Activated CD8-positive, alpha-beta memory T cell treated with anti-CD3 and anti-CD28 coated beads for 4 hours (primary cell): ENCODE measurements at regions not wholly inside any gene's neighbourhood (a gene's known extent, or its start where the extent isn't known, plus 50 kb on each side); places are given as distances from the start of the nearest gene placed in this dataset.

Source experiments
- DNase-seq, 2 donors: peaks; one replicate each; pipeline ENCODE4 v3.0.0-alpha.2; 2020; ENCODE audit warnings: low read depth in 2 of 2

DNA sequence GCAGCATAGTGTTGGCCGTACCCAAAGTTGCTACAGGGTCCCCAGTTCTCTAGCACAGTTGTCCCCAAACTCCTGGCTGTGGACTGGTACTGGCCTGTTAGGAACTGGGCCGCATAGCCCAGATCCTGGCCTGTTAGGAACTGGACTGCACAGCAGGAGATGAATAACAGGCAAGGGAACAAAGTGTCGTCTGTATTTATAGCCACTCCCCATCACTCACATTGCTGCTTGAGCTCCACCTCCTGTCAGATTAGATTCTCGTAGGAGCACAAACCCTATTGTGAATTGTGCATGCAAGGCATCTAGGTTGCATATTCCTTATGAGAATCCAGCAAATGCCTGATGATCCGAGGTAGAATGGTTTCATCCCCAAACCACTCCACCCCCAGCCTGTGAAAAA lies 604.0 kb upstream of the LMCD1 start:
- no peak for DNase-seq

DNA sequence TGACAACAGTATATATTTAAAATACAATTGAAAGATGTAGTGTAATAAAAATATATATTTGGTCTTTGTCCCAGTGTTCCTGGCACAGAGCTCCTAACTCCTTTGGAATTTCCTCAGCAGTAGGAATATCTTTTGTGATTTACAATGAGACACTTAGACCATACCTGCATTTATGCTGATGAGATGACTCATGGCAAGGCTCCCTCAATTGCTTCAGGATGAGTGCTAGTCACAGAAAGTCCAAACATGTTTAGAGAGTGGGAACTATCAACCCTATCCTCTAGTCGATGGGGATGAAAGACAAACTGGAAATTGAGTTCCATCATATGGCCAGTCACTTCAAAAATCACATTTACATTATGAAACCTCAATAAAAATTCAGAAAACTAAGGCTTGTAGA lies 588.3 kb upstream of the LMCD1 start:
- DNase-seq: no peak

DNA sequence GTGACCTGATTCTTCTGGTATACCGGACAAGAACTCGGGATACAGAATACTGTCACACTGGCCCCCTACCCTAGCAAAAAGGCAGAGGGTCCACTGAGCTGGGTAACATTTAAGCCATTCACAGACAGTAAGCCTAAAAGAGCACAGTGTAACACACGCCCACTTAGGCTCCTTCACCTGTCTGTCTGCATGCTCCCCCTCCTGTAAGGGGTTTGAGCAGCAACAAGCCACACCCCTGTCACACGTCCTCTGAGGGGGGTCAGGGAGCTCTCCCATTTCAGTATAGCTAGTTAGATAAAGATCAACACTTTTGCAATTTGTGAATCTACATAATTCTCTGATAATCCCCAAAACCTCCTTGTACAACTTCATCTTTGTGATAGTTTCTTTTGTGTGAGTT lies 586.3 kb upstream of the LMCD1 start:
- no peak for DNase-seq

DNA sequence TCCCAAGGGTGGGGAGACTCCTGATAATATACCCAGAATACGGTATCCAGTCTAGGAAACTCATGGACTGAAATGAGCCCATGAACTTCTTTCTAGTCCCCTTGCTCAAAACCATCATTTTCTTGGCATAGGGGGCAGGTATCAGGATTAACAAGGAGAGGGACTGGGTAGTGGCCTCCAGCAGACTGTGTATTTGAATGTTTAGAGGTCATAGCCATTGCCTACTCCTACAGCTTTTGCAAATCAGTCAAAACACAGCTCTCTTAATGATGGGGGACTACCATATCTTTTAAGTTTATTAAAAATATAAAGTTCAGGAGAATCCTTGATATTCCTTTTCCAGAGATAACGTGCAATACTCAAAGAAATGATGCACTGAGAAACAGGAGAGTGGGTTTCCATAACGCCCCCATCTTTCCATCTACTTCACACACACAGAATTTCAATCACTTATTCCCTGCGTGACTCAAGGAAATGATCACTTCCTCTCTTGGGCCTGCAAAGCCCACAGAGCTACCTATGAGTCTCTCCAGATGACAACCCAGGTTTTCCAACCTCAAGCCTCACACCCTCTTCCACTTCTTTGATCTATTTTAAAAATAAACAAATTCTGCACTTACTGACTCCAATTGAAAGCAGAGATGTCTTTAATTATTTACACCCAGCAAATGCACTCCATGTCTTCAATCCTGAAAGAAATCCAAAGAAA lies 584.0 kb upstream of the LMCD1 start:
- DNase-seq: peak in 1 of 2 donors; percentile 7

DNA sequence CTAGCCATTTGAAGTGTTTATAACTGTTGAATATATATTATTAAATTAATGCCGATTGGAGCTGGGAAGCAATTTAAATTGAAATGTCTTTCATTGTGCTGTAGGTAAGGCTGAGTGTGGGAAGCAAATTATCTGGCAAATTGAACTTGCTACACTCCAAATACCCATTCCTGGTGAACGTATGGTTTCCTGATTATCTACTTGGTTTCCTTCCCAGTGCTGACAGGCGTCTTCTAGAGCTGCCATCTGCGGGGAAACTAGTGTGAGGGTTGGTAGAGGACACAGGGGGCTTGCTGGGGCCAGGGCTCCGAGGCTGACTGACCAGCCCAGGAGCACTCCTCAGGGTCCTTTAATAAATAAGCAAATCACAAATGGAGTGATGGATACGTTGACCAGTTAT lies 581.4 kb upstream of the LMCD1 start:
- DNase-seq: no peak

DNA sequence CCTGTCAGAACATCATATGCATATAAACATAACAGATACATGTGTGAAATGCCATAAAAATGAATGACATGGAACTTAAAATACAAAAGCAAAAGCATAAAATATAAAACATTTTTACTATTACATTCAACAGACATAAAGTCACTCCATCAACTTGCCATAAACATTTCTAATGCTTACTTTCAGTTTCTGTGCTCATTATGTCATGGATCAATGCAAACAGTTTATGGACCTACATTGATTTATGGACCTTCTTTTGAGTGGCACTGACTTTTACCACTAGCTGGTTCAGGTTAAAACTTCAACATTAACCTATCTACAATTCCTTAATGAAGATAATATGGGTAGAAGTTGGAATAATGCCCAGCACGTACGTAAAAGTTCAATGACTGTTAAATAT lies 577.4 kb upstream of the LMCD1 start:
- DNase-seq: no peak

DNA sequence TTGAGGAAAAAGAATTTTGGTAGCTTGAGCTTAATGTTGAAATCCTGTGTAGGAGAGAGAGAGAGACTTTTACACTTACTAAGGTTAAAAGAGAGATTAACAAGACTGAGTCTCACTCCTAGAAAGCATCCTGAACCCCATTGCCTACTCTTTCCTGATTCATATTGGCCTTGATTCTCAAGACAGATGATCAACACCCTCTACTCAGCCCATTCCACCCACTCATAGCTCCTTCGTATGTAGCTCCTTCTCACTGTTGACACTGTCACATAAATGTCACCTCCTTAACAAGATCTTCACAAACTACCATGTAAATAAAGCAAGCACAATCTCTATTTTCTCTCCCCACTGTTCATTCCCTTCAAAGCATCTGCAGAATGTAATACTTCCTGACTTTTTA lies 574.6 kb upstream of the LMCD1 start:
- no peak for DNase-seq

DNA sequence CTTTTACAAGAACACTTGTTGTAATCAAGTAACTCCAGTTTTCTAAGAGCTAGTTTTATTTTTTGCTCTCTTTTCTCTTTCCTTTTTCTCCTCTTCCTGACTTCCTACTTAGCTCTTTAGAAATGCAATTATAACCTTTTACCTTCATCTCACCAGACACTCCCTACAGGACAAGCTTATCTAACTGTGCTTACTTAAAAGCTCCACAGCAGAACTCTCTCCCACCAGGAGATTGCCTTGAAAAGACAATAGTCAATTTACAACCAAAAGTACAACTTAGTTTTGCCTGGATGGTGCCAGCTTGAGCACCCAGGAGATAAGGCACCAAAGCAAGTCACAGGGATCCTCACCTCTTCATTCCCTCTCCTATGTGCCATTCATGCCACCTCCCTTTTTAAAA lies 573.8 kb upstream of the LMCD1 start:
- no peak for DNase-seq

DNA sequence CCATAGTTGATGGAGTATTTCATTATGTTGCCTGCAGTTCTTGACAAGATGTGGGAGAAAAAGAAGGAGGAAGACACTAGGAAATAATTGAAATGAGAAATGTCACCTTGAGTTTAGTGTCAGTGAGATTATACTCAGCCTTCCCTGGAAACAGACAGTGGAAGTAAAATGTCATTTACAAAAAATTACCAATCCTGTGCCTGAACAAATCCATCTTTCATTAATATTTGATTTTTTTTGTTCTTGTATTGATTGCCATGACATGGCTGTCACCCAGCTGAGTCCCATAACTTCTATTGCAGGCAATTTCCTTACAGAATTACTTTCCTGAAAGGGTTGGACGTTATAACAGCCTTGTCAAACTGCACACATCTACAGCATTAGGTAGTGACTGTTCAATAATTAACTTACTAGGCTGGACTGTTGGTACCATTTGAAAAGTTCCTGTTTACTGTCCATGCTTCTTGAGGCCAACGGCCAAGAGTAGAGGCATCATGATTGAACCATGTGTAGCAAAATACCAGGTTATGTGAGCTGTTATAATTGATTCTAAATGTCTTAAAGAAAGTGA lies 572.2 kb upstream of the LMCD1 start:
- no peak for DNase-seq

DNA sequence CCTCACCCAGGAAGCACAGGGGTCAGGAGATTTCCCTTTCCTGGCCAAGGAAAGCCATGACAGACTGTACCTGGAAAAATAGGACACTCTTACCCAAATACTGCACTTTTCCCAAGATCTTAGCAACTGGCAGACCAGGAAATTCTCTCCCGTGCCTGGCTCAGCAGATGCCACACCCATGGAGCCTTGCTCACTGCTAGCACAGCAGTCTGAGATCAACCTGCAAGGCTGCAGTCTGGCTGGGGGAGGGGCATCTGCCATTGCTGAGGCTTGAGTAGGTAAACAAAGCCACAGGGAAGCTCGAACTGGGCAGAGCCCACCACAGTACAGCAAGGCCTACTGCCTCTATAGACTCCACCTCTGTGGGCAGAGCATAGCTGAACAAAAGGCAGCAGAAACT lies 567.3 kb upstream of the LMCD1 start:
- no peak for DNase-seq

DNA sequence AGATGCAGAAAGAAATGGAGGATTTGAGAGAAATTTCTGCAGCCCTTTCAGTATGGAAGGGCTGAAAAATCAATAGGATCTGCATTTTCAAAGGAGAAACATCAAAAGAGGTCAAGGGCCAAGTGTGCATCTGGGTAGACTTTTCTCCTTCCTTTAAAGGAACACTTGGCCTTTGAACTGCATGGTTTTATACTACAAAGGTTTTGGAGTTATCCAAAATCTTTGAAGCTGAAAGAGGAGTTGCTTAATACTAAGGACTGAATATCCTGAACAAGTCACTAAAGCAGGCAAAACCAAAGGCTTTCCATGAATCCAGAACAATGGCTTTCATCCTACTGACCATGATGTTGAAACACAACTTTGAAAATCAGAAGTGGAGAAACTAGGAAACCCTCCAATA lies 553.7 kb upstream of the LMCD1 start:
- DNase-seq: no peak

DNA sequence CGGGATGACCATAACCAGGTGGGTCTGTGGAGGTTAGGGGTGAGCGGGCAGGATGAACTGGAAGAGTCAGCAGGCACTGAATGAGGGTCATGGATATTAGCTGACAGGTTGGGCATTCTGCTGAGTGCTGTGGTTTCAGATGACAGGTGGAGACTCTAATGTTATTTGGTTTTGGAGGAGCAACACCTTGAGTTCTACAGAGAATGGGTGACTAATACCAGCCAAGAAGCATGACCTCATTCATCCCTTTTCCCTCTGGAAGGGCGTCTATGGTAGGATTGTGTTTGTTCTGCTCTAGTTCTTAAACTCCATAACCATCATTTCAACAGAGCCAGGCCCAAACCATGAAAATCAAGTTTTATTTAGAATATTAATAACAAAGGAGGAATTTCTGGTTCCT lies 550.7 kb upstream of the LMCD1 start:
- DNase-seq: no peak

DNA sequence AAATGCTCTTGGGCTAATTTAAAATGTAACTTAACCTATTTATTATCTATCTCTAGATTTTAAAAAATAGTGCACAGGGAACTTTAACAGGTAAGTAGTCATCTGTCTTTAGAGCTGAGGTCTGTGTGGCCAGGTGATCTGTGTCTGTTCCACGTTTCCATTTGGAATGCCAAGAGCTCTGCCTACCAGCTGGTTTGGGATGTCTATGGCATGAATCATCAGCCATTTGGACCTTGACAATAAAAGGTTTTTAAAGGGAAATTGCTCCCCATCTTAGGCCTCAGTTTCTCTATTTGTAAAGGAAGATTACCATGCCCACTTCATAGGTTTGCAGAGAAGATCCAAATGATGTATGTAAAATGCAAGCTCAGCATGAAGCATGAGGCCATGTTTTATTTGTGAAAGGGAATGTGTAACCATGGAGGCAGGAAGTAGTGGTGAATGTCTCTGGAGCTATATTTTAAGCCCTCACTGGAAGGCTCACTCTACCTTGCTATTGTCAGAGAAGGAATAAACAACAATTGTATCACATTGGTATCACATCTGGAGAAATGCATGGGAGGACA lies 548.1 kb upstream of the LMCD1 start:
- no peak for DNase-seq

DNA sequence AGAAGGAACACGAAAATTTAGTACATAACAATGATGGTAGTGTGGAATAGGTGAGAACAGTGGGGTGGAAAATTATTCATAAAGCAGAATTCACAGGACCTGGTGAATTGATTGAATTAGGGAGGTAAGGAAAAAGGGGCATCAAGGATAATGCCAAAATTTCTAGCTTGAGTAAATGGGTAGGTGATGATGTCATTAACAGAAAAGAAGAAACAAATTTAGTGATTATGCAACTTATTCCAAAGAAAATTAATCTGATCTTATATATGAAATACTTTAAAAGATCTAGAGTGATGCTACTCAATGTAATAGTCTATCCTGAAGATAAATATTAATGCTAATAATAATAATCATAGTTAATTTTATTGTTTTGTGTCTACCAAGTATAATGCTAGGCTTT lies 544.6 kb upstream of the LMCD1 start:
- no peak for DNase-seq

DNA sequence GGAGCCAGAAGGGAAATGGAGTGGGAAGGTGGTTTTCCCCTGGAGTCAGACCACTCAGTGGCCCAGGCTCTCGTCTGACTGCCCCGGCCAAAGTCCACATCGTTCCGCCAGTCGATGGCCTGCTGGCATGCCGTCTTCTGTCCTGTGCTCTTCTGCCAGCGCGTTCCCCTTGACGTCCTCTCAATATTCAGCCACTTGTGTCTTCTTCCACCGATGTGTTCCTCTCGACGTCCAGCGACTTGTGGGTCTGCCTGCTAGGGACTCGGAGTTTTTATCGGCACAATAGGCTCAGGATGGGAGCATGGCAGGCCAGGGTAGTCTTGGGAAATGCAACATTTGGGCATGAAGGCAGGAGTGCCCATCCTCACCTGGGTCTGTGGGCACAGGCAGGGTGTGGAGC lies 542.5 kb upstream of the LMCD1 start:
- no peak for DNase-seq

DNA sequence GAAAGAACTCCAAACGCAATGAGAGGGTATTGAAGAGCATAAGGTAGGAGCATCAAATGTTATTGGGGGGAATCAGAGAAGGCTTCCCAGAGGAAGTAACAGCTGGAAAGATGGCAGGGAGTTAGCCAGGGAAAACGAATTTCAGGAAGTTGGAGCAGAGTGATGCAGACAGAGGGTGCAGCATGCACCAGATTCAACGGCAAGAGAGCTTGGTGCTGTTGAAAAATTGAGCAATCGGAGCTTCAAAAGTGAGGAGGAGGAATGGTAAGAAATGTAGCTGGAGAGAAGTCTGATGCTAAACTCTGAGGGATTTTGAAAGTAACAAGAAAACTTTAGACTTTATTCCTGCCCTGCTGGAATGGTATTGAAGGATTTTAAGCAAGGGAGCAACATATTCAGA lies 541.0 kb upstream of the LMCD1 start:
- DNase-seq: no peak

DNA sequence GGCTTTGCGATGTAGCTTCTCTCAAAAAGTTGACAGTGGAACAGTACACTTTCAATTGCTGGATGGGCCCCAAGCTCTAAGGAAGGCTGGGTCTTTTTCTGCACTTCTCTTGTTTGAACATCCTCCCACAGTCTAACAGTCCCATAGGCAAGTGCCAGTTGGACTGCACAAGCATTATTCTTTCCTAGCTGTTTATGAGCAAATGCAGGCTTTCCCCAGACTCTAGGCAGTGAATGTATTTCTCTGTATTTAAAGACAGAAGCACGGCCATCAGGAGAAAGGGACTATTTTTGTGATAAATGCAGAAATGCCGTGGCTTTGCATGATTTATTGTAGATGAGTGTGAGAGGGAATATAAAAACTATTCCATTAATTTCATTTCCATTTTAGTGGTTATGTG lies 539.3 kb upstream of the LMCD1 start:
- no peak for DNase-seq

DNA sequence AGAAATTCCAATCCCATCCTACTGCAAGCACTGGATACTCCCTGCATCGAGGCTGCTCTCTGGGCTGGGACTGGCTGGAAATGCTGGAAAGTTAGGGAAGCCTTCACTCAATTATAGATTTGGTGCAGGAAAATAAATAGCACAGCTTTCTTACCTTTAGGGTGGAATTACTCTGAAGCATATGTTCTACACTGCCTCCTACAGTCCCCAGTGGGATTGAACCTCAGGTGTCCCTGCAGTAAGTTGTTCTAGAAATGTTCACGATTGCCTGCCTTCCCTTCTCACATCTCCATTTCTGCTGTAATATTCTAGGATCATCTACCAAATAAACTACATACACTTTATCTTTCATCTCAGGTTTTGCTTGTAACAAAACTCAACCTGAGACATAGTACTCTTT lies 536.7 kb upstream of the LMCD1 start:
- DNase-seq: no peak

DNA sequence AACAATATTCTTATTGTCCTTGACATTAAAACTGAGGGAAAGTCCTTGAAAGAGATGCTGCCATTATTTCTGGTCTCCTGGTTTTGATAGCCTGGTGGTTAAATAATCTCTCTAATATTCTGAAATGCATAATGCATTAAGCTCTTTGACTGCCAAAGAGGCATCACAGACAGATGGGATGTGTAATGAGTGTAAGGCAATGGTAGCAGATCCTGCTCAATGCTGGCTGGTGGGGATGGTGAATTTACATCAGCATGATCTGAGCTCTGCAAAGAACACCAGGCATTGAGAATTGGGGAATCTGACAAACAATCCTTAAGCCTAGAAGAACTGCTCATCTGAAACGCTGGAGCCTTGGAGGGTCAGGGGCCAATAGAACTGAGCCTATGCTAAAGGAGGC lies 528.6 kb upstream of the LMCD1 start:
- no peak for DNase-seq

DNA sequence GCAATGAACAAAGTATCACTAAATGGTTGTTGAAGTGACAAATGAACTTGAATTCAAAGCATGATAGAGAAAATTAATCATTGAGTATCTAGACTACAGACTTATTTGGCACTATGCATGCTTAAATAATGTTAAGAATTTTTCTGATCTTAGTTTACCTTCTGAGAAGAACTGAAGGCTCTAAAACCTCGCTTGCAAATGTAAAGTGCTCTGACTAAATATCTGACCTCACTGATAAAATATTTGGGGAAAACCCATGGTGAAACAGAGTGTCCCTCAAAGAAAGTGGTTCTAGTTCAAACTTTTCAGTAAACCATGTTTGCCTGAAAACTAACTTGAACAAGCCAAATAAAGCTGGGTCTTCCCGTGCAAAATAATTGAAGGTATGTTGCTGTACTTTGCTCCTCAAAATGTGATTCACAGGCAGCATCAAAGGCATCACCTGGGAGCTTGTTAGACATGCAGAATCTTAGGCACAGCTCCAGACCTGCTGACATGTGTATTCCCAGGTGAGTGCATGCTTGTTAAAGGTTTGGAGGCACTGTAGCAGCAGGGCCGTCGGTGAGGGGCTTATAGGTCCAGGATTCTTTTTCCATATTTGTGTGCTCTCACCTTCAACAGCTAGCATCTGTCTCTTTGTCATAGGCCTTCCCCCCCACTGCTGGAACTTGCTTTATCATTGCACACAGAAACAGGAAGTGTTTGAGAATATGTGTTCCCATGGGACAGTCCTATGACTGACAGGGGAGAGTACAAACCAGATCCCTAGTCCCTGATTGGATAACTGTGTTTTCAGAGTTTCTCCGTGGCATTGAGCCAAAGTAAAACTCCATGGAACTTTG lies 524.2 kb upstream of the LMCD1 start:
- DNase-seq: no peak

DNA sequence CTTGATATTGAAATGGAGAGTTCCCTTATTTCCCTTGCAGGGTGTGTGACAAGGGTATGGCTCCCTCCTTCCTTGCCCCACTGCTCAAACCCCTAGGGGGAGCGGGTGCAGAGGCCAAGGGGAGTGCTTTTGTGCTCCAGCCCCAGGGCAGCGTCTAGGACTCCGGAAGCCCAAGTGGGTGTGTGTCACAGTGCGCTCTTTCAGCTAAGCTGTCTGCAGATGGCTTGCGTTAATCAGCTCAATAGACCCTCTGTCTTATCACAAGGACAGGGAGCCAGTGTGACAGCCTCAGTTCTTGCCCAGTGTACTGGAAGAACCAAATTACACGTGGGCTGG lies 523.6 kb upstream of the LMCD1 start:
- DNase-seq: no peak

DNA sequence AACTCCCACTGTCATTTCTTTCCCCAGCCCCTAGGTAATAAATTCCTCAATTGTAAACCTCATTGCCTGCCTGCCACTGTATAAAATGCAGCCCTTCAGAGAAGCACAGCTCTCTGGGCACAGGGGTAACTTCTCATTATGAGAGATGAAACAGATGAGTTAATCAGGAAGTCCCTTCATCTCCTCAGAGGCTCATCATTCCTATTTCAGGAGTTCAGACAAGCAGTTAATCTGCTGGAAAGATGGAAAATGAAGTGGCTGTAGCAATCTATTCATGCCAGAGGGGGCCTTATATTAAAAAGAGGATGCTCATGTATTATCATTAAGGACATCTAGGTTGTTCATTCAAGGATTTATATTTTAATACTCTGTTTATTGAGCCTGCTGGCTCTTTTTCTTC lies 519.5 kb upstream of the LMCD1 start:
- no peak for DNase-seq

DNA sequence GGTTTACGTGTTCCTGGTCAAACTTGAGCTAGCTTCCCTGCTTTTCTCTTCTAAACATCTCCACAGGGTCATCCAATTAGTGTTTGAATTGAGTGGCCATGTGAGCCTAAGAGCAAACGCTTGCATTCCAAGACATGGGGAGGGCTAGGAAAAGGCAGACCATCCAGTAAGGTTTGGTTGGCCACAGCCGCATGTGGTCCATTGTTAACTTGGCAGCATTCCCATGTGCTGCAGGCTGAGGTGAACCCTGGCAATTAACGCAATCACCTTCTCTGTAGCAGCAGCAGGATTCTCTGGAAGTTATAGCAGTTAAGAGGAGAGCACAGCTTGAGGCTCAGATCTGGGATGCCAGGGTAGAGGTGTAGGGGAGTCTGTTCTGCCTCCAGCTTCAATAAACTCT lies 502.2 kb upstream of the LMCD1 start:
- DNase-seq: no peak
